Stimulated activated memory B cell treated with anti-CD40 and anti-IgM and Interleukin-4, amounts not matched to agents 10 μg/mL and 1 μg/mL and 100 μg/mL, for 72 hours (primary cell): ENCODE measurements at regions not wholly inside any gene's neighbourhood (a gene's known extent, or its start where the extent isn't known, plus 50 kb on each side); places are given as distances from the start of the nearest gene placed in this dataset.

Experiments used
- ATAC-seq: fragments of 150-1000 bp; cut with Tn5 transposase; 2 replicates; pipeline ENCODE4 v1.10.0; 2021
- H3K27ac Mint-ChIP-seq: one replicate; pipeline ENCODE4 v1.8.0; 2022; ENCODE audit warnings: mild to moderate bottlenecking, mixed read lengths
- H3K27me3 Mint-ChIP-seq: one replicate; pipeline ENCODE4 v1.8.0; 2022; ENCODE audit warnings: mixed read lengths
- H3K36me3 Mint-ChIP-seq: one replicate; pipeline ENCODE4 v1.8.0; 2022; ENCODE audit warnings: mixed read lengths
- H3K4me1 Mint-ChIP-seq: one replicate; pipeline ENCODE4 v1.8.0; 2022; ENCODE audit warnings: mixed read lengths
- H3K4me3 Mint-ChIP-seq: one replicate; pipeline ENCODE4 v1.8.0; 2022; ENCODE audit warnings: mild to moderate bottlenecking, moderate library complexity, mixed read lengths
- H3K9me3 Mint-ChIP-seq: one replicate; pipeline ENCODE4 v1.8.0; 2022; ENCODE audit warnings: mixed read lengths

- peaks cover 7% of the 10 kb centered on the region for H3K9me3 Mint-ChIP-seq
- H3K27me3 Mint-ChIP-seq = no peaks in the 10 kb centered on the region
- H3K27ac Mint-ChIP-seq = no peak overlapping the region
- H3K4me1 Mint-ChIP-seq = no peaks in the 10 kb centered on the region
- no peak for ATAC-seq
- no peaks in the 10 kb centered on the region for H3K36me3 Mint-ChIP-seq
- no peak overlapping the region for H3K4me3 Mint-ChIP-seq
Observed at GRCh38 chr15:96170979-96171739, 159.3 kb upstream of the NR2F2 start.

GRCh38 chr15:96171853-96172296 lies 158.6 kb upstream of the NR2F2 start:
- no peaks in the 10 kb centered on the region for H3K4me1 Mint-ChIP-seq
- H3K4me3 Mint-ChIP-seq = no peak overlapping the region
- no peak for ATAC-seq

GRCh38 chr15:96172417-96172816 lies 158.1 kb upstream of the NR2F2 start:
- Mint-ChIP-seq H3K4me1 (no peaks in the 10 kb centered on the region), H3K36me3 (no peaks in the 10 kb centered on the region), H3K4me3 (no peak overlapping the region), H3K27ac (no peak overlapping the region), H3K9me3 (peaks cover 7% of the 10 kb centered on the region), H3K27me3 (no peaks in the 10 kb centered on the region)
- ATAC-seq = no peak

More at GRCh38 chr15:96171853-96172296, 158.6 kb upstream of the NR2F2 start:
- Mint-ChIP-seq H3K27me3 (no peaks in the 10 kb centered on the region), H3K9me3 (peaks cover 7% of the 10 kb centered on the region), H3K27ac (no peak overlapping the region), H3K36me3 (no peaks in the 10 kb centered on the region)

GRCh38 chr15:96176831-96177230 lies 153.7 kb upstream of the NR2F2 start:
- Mint-ChIP-seq H3K9me3 (no peaks in the 10 kb centered on the region), H3K27ac (no peak overlapping the region), H3K36me3 (no peaks in the 10 kb centered on the region), H3K4me1 (no peaks in the 10 kb centered on the region), H3K27me3 (peaks cover 6% of the 10 kb centered on the region), H3K4me3 (no peak overlapping the region)
- ATAC-seq = no peak

- no peak overlapping the region for H3K4me3 Mint-ChIP-seq
- no peaks in the 10 kb centered on the region for H3K9me3 Mint-ChIP-seq
- no peak for ATAC-seq
- peaks cover 6% of the 10 kb centered on the region for H3K27me3 Mint-ChIP-seq
- H3K27ac Mint-ChIP-seq = no peak overlapping the region
- H3K4me1 Mint-ChIP-seq = no peaks in the 10 kb centered on the region
- no peaks in the 10 kb centered on the region for H3K36me3 Mint-ChIP-seq
Observed at GRCh38 chr15:96177279-96177678, 153.2 kb upstream of the NR2F2 start.

- Mint-ChIP-seq H3K4me1 (no peaks in the 10 kb centered on the region), H3K36me3 (no peaks in the 10 kb centered on the region), H3K27ac (no peak overlapping the region), H3K27me3 (peaks cover 6% of the 10 kb centered on the region), H3K4me3 (no peak overlapping the region), H3K9me3 (no peaks in the 10 kb centered on the region)
- ATAC-seq = no peak
Observed at GRCh38 chr15:96180087-96180748, 150.3 kb upstream of the NR2F2 start.

GRCh38 chr15:96181217-96181616 lies 149.3 kb upstream of the NR2F2 start:
- Mint-ChIP-seq H3K4me1 (no peaks in the 10 kb centered on the region), H3K9me3 (peaks cover 3% of the 10 kb centered on the region), H3K27me3 (peaks cover 6% of the 10 kb centered on the region), H3K36me3 (no peaks in the 10 kb centered on the region), H3K4me3 (no peak overlapping the region), H3K27ac (no peak overlapping the region)
- ATAC-seq = no peak

- Mint-ChIP-seq H3K27me3 (peaks cover 6% of the 10 kb centered on the region), H3K27ac (no peak overlapping the region), H3K36me3 (no peaks in the 10 kb centered on the region), H3K9me3 (peaks cover 3% of the 10 kb centered on the region), H3K4me1 (no peaks in the 10 kb centered on the region), H3K4me3 (no peak overlapping the region)
- ATAC-seq = no peak
Observed at GRCh38 chr15:96181873-96182301, 148.6 kb upstream of the NR2F2 start.

GRCh38 chr15:96182736-96183513 lies 147.6 kb upstream of the NR2F2 start:
- Mint-ChIP-seq H3K36me3 (no peaks in the 10 kb centered on the region), H3K9me3 (peaks cover 3% of the 10 kb centered on the region), H3K4me1 (no peaks in the 10 kb centered on the region), H3K27ac (no peak overlapping the region), H3K27me3 (peaks cover 6% of the 10 kb centered on the region), H3K4me3 (no peak overlapping the region)
- ATAC-seq = no peak

- Mint-ChIP-seq H3K27me3 (peaks cover 6% of the 10 kb centered on the region), H3K27ac (no peak overlapping the region), H3K36me3 (no peaks in the 10 kb centered on the region), H3K4me1 (no peaks in the 10 kb centered on the region), H3K9me3 (peaks cover 3% of the 10 kb centered on the region), H3K4me3 (no peak overlapping the region)
- no peak for ATAC-seq
Observed at GRCh38 chr15:96183514-96183850, 147.0 kb upstream of the NR2F2 start.

- Mint-ChIP-seq H3K4me1 (no peaks in the 10 kb centered on the region), H3K27me3 (peaks cover 6% of the 10 kb centered on the region), H3K27ac (no peak overlapping the region), H3K9me3 (peaks cover 3% of the 10 kb centered on the region), H3K36me3 (no peaks in the 10 kb centered on the region), H3K4me3 (no peak overlapping the region)
- no peak for ATAC-seq
Observed at GRCh38 chr15:96183867-96184266, 146.6 kb upstream of the NR2F2 start.

- ATAC-seq = no peak
- Mint-ChIP-seq H3K27me3 (peaks cover 6% of the 10 kb centered on the region), H3K4me3 (no peak overlapping the region), H3K9me3 (peaks cover 3% of the 10 kb centered on the region), H3K36me3 (no peaks in the 10 kb centered on the region), H3K4me1 (no peaks in the 10 kb centered on the region), H3K27ac (no peak overlapping the region)
Observed at GRCh38 chr15:96184297-96184696, 146.2 kb upstream of the NR2F2 start.

- Mint-ChIP-seq H3K36me3 (no peaks in the 10 kb centered on the region), H3K9me3 (peaks cover 6% of the 10 kb centered on the region), H3K27me3 (no peaks in the 10 kb centered on the region), H3K27ac (no peak overlapping the region), H3K4me1 (no peaks in the 10 kb centered on the region), H3K4me3 (no peak overlapping the region)
- no peak for ATAC-seq
Observed at GRCh38 chr15:96186105-96186504, 144.4 kb upstream of the NR2F2 start.

GRCh38 chr15:96187341-96188305 lies 142.9 kb upstream of the NR2F2 start:
- Mint-ChIP-seq H3K4me3 (no peak overlapping the region), H3K27ac (no peak overlapping the region), H3K9me3 (peaks cover 9% of the 10 kb centered on the region), H3K36me3 (no peaks in the 10 kb centered on the region), H3K27me3 (no peaks in the 10 kb centered on the region), H3K4me1 (no peaks in the 10 kb centered on the region)
- no peak for ATAC-seq

GRCh38 chr15:96197721-96198120 lies 132.8 kb upstream of the NR2F2 start:
- peaks cover 5% of the 10 kb centered on the region for H3K36me3 Mint-ChIP-seq
- no peak overlapping the region for H3K27ac Mint-ChIP-seq
- no peak for ATAC-seq
- no peaks in the 10 kb centered on the region for H3K4me1 Mint-ChIP-seq
- peaks cover 11% of the 10 kb centered on the region for H3K27me3 Mint-ChIP-seq
- H3K9me3 Mint-ChIP-seq = peaks cover 6% of the 10 kb centered on the region
- no peak overlapping the region for H3K4me3 Mint-ChIP-seq
